ENCODE measurements at regions not wholly inside any gene's neighbourhood (a gene's known extent, or its start where the extent isn't known, plus 50 kb on each side); places are given as distances from the start of the nearest gene placed in this dataset.

DNA sequence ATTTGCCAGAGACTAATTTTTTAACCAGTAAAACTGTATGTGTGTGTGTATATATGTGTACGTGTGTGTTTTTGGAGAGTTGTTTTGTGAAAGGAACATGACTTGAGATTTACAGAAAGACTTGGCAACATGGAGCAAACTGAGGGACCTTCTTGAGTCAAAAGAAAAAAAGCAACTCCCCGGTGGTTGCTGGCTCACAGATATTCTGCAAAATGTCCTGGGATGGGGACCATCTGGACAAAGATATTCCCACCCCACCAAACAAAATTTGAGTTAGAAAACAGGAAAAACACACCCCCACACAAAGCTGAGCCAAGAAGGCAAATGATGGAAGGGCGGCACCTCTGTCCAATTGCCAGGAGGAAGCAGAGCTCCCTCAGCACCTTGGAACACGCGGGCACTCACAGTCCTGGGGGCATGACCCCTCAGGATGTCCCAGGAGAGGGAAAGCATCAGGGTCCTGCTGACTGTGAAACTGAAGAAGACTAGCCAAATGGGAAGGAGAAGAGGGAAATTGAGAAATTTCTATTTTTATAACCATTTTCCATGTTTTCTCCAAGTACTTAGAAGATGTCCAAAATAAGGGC is 290.2 kb upstream of the ACVR2A start:
- no peaks in the 10 kb centered on the region for H3K9me3 ChIP-seq
- peaks cover 0 to 4% (median 4%) of the 10 kb centered on the region in 3 donors for H3K4me1 ChIP-seq
- H3K27me3 ChIP-seq: no peaks in the 10 kb centered on the region
- TF ChIP-seq, protein P1, sequence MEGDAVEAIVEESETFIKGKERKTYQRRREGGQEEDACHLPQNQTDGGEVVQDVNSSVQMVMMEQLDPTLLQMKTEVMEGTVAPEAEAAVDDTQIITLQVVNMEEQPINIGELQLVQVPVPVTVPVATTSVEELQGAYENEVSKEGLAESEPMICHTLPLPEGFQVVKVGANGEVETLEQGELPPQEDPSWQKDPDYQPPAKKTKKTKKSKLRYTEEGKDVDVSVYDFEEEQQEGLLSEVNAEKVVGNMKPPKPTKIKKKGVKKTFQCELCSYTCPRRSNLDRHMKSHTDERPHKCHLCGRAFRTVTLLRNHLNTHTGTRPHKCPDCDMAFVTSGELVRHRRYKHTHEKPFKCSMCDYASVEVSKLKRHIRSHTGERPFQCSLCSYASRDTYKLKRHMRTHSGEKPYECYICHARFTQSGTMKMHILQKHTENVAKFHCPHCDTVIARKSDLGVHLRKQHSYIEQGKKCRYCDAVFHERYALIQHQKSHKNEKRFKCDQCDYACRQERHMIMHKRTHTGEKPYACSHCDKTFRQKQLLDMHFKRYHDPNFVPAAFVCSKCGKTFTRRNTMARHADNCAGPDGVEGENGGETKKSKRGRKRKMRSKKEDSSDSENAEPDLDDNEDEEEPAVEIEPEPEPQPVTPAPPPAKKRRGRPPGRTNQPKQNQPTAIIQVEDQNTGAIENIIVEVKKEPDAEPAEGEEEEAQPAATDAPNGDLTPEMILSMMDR (IDR thresholded peaks at IDR 0.05): no peak
- TF ChIP-seq POLR2A (IDR thresholded peaks at IDR 0.05): no peak
- TF ChIP-seq EP300 (IDR thresholded peaks at IDR 0.05): no peak
- TF ChIP-seq POLR2AphosphoS5 (IDR thresholded peaks at IDR 0.05): no peak
- no peaks in the 10 kb centered on the region for H3K36me3 ChIP-seq
- WGBS, 2 donors (ENCODE audit: low coverage in 1 of 2): 36 to 46% methylated on average over 3 to 5 of the region's 5 CpGs
- no peak overlapping the region for H3K4me3 ChIP-seq
- peak; percentile 77 for ATAC-seq
- no peak overlapping the region for H3K27ac ChIP-seq

DNA sequence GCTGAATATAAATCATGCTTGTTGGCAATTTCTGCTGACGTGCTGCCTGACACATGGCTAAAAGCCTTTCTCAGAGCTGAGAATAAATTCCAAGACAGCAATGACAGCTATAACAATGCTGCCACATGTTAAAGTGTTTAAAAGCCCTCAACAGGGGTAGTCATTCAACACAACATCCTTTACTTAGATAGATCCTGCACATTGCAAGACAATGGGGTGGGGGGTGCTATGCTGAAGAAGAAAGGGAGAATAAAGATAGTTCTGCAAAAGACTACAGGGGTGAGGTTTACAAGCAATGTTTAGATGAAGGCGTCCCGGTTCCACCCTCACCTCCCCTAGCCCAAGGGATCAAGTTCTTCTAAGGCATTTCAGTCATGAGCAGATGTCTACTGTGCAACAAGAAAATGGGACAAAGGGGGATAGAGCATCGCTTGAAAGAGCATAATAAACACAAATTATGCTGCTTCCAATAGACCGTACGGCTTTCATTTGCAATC is 291.0 kb upstream of the ACVR2A start:
- H3K27me3 ChIP-seq: no peaks in the 10 kb centered on the region
- H3K36me3 ChIP-seq: no peaks in the 10 kb centered on the region
- H3K4me3 ChIP-seq: no peak overlapping the region
- WGBS, 2 donors (ENCODE audit: low coverage in 1 of 2): 61 to 75% methylated on average over 2 to 6 of the region's 6 CpGs
- peaks cover 0 to 4% (median 4%) of the 10 kb centered on the region in 3 donors for H3K4me1 ChIP-seq
- H3K9me3 ChIP-seq: no peaks in the 10 kb centered on the region
- no peak overlapping the region for H3K27ac ChIP-seq
- ATAC-seq: no peak
- TF ChIP-seq, protein P1 (IDR thresholded peaks at IDR 0.05): no peak
- TF ChIP-seq EP300 (IDR thresholded peaks at IDR 0.05) (no peak), POLR2A (IDR thresholded peaks at IDR 0.05) (no peak), POLR2AphosphoS5 (IDR thresholded peaks at IDR 0.05) (no peak)

DNA sequence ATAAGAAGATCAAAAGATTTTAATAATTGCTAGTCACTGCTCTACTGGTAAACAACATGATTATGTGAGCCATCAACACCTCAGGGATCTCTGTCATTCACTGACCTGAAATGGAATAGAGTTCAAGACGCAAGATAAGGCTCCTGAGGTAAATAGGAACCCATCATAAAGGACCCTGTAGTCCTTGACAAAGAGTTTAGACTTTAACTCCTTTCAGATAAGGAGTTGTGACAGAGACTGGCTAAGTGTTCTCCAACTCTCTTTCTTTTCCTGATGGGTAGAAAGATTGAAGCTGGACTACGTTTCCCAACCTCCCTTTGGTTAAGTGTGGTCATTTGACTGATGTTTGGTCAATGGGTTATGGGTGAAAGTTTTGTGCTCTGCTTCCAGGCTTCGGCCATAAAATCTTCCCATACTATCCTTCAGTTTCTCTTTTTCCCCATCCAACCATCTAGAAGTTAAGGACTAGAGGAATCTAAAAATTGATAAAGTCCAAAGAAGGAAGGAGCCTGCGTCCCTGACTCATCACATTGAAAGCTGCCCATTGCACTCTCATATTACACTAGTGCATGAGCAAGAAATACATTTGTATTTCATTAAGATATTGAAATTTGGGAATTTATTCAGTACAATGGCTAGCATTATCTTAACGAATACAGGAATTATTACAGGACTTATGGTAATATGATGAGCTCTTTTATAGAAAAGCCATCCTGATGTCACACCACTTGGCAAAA is 293.7 kb upstream of the ACVR2A start:
- Histone ChIP-seq H3K4me1 (peaks cover 0 to 4% (median 4%) of the 10 kb centered on the region in 3 donors), H3K27ac (no peak overlapping the region), H3K36me3 (no peaks in the 10 kb centered on the region), H3K9me3 (no peaks in the 10 kb centered on the region), H3K4me3 (no peak overlapping the region), H3K27me3 (no peaks in the 10 kb centered on the region)
- TF ChIP-seq EP300 (IDR thresholded peaks at IDR 0.05) (no peak), POLR2AphosphoS5 (IDR thresholded peaks at IDR 0.05) (no peak), POLR2A (IDR thresholded peaks at IDR 0.05) (no peak)
- TF ChIP-seq, protein P1 (IDR thresholded peaks at IDR 0.05): no peak
- 90 to 100% methylated on average over 4 to 5 of the region's 5 CpGs for WGBS, 2 donors (ENCODE audit: low coverage in 1 of 2)
- ATAC-seq: no peak

DNA sequence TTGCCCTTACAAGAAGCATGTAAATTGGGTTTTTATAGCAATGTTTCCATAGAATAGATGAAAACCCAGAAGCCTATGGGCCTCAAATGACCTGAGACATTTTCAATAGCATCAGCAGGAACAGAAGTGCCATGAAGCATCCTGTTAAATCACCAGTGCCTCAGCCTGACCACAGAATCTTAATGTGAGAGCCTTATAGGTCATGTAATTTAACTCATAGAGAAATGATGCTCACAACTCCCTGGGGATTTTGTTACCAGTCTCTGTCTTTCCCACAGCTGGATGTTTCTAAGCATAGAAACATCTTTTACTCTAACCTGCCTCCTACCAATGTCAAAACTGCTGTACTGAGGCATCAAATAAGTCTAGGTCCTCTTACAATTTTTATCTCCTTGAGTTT is 295.8 kb upstream of the ACVR2A start:
- Histone ChIP-seq H3K27me3 (no peaks in the 10 kb centered on the region), H3K9me3 (no peaks in the 10 kb centered on the region), H3K4me3 (no peak overlapping the region), H3K4me1 (peaks cover 0 to 4% (median 4%) of the 10 kb centered on the region in 3 donors), H3K27ac (no peak overlapping the region), H3K36me3 (no peaks in the 10 kb centered on the region)
- no peak for ATAC-seq
- TF ChIP-seq POLR2A (IDR thresholded peaks at IDR 0.05) (no peak), EP300 (IDR thresholded peaks at IDR 0.05) (no peak), POLR2AphosphoS5 (IDR thresholded peaks at IDR 0.05) (no peak)

DNA sequence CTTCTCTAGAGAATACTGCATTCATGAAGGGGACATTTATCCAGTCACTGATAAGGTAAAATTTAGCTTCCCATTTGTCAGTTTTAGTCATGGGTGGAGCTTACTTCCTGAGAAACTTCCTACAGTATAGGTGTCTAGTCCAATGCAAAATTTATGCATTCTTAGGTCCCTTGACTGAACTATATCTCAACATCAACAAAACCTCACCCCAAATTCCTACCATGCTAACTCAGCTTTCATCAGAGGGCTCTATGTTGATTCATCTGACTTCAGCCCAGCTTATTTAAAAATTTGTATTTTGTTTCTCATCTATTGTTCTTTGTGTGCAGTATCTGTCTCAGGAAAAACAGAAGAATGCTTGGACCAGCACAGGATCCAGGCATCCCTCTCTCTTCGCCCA is 296.4 kb upstream of the ACVR2A start:
- no peaks in the 10 kb centered on the region for H3K36me3 ChIP-seq
- 85 to 100% methylated on average over 1 of the region's 1 CpG for WGBS, 2 donors (ENCODE audit: low coverage in 1 of 2)
- no peak for ATAC-seq
- H3K4me1 ChIP-seq: peaks cover 0 to 2% (median 0%) of the 10 kb centered on the region in 3 donors
- H3K27me3 ChIP-seq: no peaks in the 10 kb centered on the region
- no peak overlapping the region for H3K4me3 ChIP-seq
- TF ChIP-seq, protein P1 (IDR thresholded peaks at IDR 0.05): no peak
- no peak for TF ChIP-seq POLR2AphosphoS5 (IDR thresholded peaks at IDR 0.05)
- TF ChIP-seq POLR2A (IDR thresholded peaks at IDR 0.05): no peak
- TF ChIP-seq EP300 (IDR thresholded peaks at IDR 0.05): no peak
- no peak overlapping the region for H3K27ac ChIP-seq
- no peaks in the 10 kb centered on the region for H3K9me3 ChIP-seq
